ENCODE measurements at regions not wholly inside any gene's neighbourhood (a gene's known extent, or its start where the extent isn't known, plus 50 kb on each side); places are given as distances from the start of the nearest gene placed in this dataset.

- Histone ChIP-seq H3K4me3 (no peak overlapping the region), H3K9me3 (no peaks in the 10 kb centered on the region), H3K27me3 (no peaks in the 10 kb centered on the region), H3K4me1 (no peaks in the 10 kb centered on the region), H3K36me3 (no peaks in the 10 kb centered on the region), H3K27ac (no peak overlapping the region)
- no peak for DNase-seq (ENCODE audit: low spot score in 2 of 2)
- no peak for TF ChIP-seq POLR2A (IDR thresholded peaks at IDR 0.05)
These were observed 1887.4 kb downstream of the NCAM2 start for GRCh38 chr21:22885614-22886013.

- no peak overlapping the region for H3K27ac ChIP-seq
- H3K27me3 ChIP-seq, result no peaks in the 10 kb centered on the region
- H3K9me3 ChIP-seq, result no peaks in the 10 kb centered on the region
- no peak for DNase-seq (ENCODE audit: low spot score in 2 of 2)
- no peak for TF ChIP-seq EP300 (IDR thresholded peaks at IDR 0.05)
- TF ChIP-seq POLR2A (IDR thresholded peaks at IDR 0.05), result no peak
- no peak for TF ChIP-seq POLR2AphosphoS5 (IDR thresholded peaks at IDR 0.05)
- TF ChIP-seq CTCF (IDR thresholded peaks at IDR 0.05), result no peak
- 60% methylated on average over 2 of the region's 2 CpGs for WGBS
- H3K4me3 ChIP-seq, result no peak overlapping the region
- no peaks in the 10 kb centered on the region for H3K4me1 ChIP-seq
- no peaks in the 10 kb centered on the region for H3K36me3 ChIP-seq
These were observed 1891.2 kb downstream of the NCAM2 start for GRCh38 chr21:22889445-22889844.

- Histone ChIP-seq H3K36me3 (no peaks in the 10 kb centered on the region), H3K4me3 (no peak overlapping the region), H3K27ac (no peak overlapping the region), H3K9me3 (no peaks in the 10 kb centered on the region), H3K27me3 (no peaks in the 10 kb centered on the region), H3K4me1 (no peaks in the 10 kb centered on the region)
- DNase-seq (ENCODE audit: low spot score in 2 of 2), result no peak
- no peak for TF ChIP-seq EP300 (IDR thresholded peaks at IDR 0.05)
- TF ChIP-seq POLR2A (IDR thresholded peaks at IDR 0.05), result no peak
- TF ChIP-seq CTCF (IDR thresholded peaks at IDR 0.05), result no peak
- TF ChIP-seq POLR2AphosphoS5 (IDR thresholded peaks at IDR 0.05), result no peak
- 66% methylated on average over 2 of the region's 2 CpGs for WGBS
These were observed 1892.4 kb downstream of the NCAM2 start for GRCh38 chr21:22890656-22891055.

GRCh38 chr21:22892028-22892427 is 1893.8 kb downstream of the NCAM2 start:
- 33% methylated on average over 2 of the region's 2 CpGs for WGBS
- no peak for TF ChIP-seq POLR2AphosphoS5 (IDR thresholded peaks at IDR 0.05)
- TF ChIP-seq EP300 (IDR thresholded peaks at IDR 0.05), result no peak
- no peak for TF ChIP-seq CTCF (IDR thresholded peaks at IDR 0.05)
- no peak for TF ChIP-seq POLR2A (IDR thresholded peaks at IDR 0.05)
- no peaks in the 10 kb centered on the region for H3K9me3 ChIP-seq
- H3K27me3 ChIP-seq, result no peaks in the 10 kb centered on the region
- no peaks in the 10 kb centered on the region for H3K36me3 ChIP-seq
- no peak overlapping the region for H3K27ac ChIP-seq
- no peak overlapping the region for H3K4me3 ChIP-seq
- DNase-seq (ENCODE audit: low spot score in 2 of 2), result no peak
- H3K4me1 ChIP-seq, result no peaks in the 10 kb centered on the region

GRCh38 chr21:22892740-22893139 is 1894.5 kb downstream of the NCAM2 start:
- no peaks in the 10 kb centered on the region for H3K27me3 ChIP-seq
- TF ChIP-seq POLR2A (IDR thresholded peaks at IDR 0.05) (no peak), POLR2AphosphoS5 (IDR thresholded peaks at IDR 0.05) (no peak), EP300 (IDR thresholded peaks at IDR 0.05) (no peak), CTCF (IDR thresholded peaks at IDR 0.05) (no peak)
- WGBS, result 51% methylated on average over 1 of the region's 1 CpG
- no peaks in the 10 kb centered on the region for H3K36me3 ChIP-seq
- no peak for DNase-seq (ENCODE audit: low spot score in 2 of 2)
- H3K9me3 ChIP-seq, result no peaks in the 10 kb centered on the region
- H3K4me3 ChIP-seq, result no peak overlapping the region
- no peaks in the 10 kb centered on the region for H3K4me1 ChIP-seq
- no peak overlapping the region for H3K27ac ChIP-seq

GRCh38 chr21:22898051-22898665 is 1899.9 kb downstream of the NCAM2 start:
- Histone ChIP-seq H3K27ac (no peak overlapping the region), H3K4me3 (no peak overlapping the region), H3K27me3 (no peaks in the 10 kb centered on the region), H3K4me1 (no peaks in the 10 kb centered on the region), H3K9me3 (no peaks in the 10 kb centered on the region), H3K36me3 (no peaks in the 10 kb centered on the region)
- DNase-seq (ENCODE audit: low spot score in 2 of 2), result no peak
- 95% methylated on average over 5 of the region's 5 CpGs for WGBS
- TF ChIP-seq POLR2A (IDR thresholded peaks at IDR 0.05), result no peak
- TF ChIP-seq CTCF (IDR thresholded peaks at IDR 0.05), result no peak
- TF ChIP-seq EP300 (IDR thresholded peaks at IDR 0.05), result no peak
- no peak for TF ChIP-seq POLR2AphosphoS5 (IDR thresholded peaks at IDR 0.05)

Measured in suprapubic skin (tissue), 4 donors.